RPMI7951 (cell line): ENCODE measurements at regions not wholly inside any gene's neighbourhood (a gene's known extent, or its start where the extent isn't known, plus 50 kb on each side); places are given as distances from the start of the nearest gene placed in this dataset.
"Not testable (repeated sequence)": the region's sequence is repeated elsewhere in the genome, so short reads cannot be mapped to it uniquely, and the experiment has no call there.

ENCODE experiments used
- DNase-seq: peaks from one replicate; pipeline ENCODE4 v3.0.0-alpha.2; 2012; ENCODE audit warnings: low read depth

DNA sequence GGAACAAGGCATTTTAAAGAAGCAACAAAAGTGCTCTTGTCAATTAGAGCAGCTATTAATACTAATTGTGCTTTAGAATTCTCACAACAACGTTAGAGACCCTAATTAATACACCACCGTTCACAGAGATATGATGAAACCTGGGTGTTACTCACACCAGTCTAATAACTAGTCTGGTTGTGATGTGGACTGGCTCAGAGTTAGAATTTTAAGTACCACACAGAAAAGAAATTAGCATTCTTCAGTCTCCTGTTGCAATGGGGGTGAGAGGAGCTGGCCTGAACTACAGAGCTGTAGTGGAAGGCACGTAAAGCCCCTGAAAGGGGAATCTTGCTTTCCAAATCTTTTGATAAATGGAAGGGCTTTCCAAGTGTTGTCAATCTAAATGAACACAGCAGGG lies 240.8 kb upstream of the TOX3 start:
- DNase-seq, result no peak

DNA sequence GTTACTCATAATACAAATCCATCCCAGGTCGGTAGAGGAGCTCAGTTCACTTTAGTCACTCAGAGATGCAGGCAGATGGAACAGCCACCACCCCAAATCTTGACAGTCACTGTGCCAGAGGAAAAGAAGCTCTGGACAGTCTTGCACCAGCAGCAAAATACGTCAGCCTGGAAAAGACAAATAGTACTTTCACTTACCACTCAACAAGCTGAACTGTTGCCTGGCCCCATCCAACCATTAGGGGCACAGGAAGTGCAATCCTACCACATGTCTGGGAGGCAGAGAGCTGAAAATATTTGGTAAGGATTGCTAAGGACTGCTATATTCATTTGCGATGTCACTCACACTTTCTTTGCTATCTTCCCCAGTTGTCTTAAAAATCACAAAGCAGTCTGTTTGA lies 239.1 kb upstream of the TOX3 start:
- peak; percentile 23 for DNase-seq

DNA sequence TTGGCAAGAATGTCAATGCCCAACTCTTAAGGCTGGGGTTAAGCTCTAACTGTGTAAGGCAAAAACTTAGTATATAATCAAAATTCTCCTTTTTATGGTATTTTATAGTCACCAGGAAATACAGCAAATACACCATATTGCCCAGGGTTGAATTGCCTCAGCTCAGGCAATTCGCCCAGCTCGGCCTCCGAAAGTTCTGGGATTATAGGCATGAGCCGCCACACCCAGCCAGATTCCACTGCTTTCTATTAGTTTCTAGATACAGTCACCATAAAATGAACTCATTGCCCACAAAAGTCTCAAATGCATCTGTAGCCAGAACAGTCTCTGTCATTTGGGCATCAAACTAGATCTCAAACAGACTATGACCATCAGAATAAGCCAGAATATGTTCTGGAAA lies 238.7 kb upstream of the TOX3 start:
- DNase-seq, result no peak

DNA sequence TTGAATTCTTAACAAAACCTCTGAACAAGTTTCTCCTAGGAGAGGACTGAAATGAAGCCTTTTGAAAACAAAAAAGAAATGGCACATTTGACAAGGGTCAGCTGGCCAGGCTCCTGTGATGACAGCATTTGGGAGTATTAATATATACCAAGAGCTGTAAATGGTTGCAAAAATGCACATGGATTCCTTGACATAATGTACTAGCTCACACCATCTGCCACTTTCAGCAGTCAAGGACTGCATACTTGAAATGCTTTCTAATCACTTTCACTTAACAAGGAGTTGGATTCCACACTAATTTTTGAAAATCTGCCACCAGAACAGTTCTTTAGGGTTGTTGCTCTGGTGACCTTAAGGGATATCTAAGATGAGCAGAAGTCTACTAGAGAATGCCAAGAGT lies 236.7 kb upstream of the TOX3 start:
- DNase-seq, result no peak

DNA sequence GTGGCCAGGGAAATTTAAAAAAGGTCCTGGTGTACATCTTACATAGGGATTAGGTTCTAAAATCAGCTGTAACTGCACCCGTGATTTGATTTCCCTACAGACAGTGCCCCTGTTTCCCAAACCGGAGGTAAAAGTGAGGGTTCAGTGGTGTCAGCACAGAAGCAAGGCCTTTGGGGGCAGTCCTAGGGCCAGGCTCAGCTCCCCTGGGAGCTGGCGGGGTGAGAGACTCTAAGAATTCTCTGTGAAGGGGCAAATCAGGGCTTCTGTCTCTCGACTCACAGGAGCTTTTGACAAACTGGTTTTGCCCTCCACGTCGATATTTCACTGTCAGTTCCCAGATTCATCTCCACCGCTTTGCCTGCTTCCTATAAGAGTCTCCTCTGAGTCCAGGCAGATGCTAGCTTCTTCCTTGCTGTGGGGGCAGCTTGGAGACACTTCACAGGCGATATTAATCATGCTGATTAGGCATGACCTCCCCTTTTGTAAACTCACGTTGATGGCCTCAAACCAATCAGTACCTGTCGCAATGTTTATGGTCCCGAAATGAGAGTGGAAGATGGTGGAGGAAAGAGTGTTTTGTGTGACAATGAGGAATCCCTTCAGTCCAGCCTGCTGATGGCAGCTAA lies 234.2 kb upstream of the TOX3 start:
- no peak for DNase-seq

DNA sequence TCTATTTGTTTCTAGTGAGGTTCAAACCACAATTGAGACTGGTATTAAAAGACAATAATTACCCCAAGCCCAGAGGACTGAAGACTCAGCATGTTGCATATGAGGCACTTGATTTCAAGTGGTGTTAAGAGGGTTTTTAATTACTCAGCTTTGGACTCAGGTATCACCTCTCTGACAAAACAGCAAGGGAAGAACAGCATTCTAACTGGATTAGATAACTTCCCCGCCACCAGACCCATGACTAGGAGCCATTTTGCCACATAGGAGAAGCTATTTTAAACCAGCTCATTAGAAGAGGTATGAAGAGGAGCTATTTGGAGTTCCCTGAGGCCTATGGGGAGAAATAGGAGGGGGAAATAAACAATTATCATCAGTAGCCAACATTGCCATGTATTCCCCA lies 226.1 kb upstream of the TOX3 start:
- no peak for DNase-seq

DNA sequence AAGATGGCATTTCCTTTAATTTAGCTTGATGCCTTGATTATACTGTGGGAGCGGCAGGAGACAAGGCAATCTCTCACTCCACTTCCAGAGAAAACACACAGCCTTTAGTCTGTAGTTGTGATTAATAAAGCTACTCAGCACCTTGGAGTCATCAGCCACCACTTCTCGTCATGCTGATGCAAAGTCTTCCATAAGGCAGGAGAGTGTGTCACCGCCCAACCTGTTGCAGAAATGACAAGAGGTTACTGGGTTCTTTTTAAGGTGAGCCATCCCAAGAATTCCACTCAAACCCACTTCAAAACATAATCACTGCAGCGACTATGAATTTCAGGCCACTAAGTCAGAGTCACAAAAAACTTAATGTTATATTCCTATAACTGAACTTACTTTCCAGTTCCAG lies 223.9 kb upstream of the TOX3 start:
- no peak for DNase-seq

DNA sequence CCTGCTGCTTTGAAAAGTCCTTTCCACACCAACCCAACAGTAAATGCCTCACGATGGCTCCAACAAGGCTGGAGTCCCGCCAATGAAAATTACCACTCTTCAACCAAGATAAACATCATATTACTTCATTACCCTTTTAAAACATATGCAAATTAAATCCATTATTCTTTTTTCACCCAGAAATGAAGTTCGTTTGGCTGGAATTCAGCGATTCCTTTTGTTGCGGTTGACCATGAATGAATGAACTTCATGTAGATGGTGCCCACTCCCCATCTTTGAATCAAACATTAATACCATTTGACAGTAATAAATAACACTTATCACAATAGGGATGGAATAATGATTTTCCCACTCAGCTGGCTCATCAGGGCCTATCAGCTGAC lies 211.5 kb upstream of the TOX3 start:
- no peak for DNase-seq

DNA sequence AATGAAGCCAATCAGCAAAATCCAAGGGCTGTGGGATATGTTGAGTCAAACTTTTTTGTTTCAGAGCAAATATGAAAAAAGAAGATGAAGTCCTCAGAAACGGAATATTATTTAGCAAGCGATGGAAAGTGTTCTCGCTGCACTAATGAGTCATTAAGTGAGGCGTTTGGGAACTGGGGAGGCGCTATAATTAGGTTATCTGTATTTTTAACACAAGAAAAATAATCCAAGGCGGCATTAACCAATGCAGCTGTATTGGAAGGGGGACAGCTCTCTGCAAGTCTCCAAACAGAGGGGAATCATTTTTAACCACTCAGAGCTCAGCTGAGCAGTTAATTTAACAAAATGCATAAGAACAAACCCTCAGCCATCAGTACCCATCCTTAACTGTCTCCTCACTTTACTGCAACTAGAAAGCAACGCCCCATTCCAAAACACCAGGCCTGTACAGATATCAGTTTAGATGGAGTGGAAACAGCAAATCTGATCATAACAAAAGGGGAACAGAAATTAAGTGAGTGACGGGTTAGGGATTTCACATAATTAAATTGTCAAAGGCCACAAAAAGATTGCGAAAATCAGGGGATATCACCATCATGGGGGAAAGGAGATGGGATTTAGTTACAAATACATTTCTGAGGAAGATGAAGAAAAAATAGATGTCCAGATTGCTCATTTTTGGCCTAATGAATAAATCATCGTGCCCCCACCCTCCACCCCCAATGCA lies 211.0 kb upstream of the TOX3 start:
- no peak for DNase-seq

DNA sequence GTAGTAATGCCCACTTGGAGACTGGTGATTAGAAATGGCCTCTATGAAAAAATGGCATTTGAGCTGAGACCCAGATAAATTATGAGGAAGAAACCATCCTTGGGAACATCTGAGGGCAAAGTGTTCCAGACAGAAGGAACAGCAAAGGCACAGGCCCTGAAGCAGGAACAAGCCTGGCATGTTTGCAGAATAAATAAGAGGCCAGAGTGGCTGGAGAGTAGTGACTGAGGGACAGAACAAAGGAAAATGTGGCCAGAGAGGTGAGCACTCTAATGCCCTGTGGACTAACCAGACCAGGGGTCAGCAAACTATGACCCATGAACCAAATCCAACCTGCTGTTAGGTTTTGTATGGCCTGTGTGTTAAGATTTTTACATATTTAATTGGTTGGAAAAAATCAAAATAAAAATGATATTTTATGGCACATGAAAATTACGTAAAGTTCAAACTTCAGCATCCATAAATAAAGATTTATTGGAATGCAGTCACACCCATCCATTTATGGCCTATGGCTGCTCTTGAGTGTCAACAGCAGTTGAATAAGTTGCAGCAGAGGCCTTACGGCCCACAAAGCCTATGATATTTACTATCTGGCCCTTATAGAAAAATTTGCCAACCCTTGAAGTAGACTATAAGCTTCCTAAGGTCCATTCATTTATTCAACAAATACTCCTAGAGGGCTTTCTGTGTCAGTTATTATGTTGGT lies 210.0 kb upstream of the TOX3 start:
- DNase-seq, result no peak

DNA sequence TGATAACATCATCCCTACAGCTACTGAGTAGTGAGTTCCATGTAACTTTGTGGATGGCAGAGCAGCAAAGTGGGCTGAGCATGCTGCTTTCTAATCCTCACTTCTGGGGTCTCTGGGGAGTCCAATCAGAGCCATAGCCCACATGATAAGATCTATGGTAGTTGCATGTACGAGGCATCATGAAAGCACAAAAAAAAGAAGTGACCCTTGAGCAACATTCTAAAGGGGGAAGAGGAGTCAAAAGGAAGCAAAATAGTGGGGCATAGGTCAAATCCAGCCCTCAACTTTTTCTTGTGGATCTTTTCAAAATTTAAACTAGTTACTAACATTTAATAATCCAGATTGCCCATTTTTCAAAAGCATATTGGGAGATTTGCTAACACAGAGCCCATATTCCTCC lies 208.5 kb upstream of the TOX3 start:
- no peak for DNase-seq

DNA sequence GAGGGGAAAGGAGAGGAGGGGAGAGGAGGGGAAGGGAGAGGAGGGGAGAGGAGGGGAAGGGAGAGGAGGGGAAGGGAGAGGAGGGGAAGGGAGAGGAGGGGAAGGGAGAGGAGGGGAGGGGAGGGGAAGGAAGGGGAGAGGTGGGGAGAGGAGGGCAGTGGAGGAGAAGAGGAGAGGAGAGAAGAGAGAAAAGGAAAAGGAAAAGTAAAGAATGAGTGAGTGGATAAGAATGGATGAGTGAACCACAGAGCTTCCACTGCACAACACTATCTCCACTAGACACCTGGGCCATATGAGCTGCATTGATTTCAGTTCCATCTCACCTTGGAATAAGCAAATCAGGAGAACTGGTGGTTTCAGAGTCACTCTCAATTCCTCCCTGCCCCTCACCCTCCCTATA lies 204.1 kb upstream of the TOX3 start:
- DNase-seq, result no peak

DNA sequence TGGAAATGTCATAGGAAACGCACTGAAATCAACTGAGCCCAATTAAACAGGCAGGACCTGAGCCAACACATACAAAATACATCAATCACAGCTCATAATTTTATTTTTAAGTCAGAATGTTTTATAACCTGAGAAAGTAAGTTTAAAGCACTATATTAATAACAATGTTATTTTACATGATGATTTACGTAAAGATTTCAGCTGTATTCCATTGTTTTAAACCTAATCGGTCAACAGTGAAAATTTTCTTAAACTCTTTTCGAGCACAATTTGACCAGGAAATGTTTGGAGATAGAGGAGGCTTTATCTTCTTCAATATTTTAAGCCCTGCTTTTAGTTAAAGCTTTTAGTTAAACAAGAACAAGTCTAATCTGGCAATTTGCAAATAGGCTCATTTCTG lies 201.8 kb upstream of the TOX3 start:
- no peak for DNase-seq

DNA sequence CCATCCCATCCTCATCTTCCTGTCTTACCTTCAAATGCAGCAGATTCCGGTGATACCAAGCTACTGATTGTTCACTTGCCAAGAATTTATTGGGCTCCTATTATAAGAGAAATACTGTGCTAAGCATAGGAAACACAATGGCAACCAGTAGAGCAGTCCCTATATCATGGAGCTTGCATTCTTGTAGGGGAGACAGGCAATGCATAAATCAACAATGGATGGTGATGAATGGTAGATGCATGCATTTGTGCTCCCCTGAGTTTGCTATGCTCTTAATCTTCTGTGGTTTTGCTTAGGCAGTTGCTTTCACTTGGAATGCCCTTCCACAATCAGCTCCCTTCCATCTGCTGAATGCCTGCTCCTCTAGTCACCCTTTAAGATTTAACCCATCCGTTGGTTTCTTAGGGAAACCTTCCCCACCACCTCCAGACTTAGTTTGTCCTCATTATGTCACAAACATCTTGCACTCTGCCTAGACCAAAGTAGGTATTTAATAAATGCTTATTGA lies 200.2 kb upstream of the TOX3 start:
- no peak for DNase-seq

DNA sequence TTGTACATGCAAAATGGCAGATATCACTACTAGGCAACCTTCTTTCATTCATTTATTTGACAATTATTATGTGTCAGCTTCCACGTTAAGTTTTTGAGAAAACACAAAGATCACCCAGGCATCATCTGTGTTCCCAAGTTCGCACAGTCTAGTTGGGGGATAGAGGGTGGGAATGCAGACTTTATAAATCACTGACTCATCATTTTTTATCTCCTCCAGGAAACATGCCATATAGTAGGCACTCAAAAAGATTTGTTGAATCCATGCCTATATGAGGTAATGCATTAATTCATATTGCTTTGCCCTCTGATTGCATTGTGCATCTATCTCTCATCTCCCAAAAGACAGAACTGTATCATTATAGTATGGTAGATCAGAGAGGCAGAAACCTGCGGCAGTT lies 196.8 kb upstream of the TOX3 start:
- no peak for DNase-seq

DNA sequence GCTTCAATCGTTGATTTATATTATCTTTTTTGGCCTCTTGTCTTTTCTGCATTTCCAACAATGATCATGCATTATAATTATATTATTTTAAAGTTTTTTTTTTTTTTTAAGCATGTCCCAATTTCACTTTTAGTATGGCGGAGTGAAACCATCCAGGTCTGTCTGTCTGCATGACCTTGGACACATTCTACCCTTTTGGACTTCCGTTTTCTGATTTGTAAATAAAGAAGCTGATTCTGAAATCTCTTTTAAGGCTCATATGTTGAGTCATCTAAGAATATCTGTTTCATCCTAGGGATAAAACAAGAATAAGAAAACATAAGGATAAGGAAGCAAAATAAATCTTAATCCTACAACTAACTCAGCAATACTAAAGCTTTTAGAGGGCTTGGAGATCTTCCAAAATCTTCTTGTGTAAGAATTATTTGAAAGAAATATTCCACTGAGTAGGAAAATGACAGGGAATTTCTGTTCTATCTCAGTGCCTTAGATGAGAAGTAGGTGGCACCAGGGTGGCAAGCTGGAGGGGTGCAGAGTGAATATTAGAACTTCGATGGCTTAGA lies 195.7 kb upstream of the TOX3 start:
- DNase-seq, result no peak

DNA sequence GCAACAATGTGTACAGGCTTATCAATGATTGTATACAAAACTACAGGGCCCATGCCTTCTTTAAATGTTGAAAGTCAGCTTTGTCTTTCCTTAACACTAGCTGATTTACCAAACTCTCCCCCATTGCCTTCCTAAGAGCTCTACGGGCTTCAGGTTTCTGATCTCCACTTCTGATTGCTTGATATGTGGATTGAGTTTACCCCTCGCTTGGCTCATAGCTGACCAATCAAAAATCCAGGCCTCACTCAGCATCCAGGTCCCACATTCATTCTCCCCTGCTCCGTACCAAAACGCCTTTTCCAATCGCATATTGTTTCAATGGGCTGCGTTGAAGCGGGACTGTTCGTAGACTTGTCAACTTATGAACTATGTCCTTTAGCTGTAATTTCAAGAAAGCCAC lies 195.1 kb upstream of the TOX3 start:
- no peak for DNase-seq

DNA sequence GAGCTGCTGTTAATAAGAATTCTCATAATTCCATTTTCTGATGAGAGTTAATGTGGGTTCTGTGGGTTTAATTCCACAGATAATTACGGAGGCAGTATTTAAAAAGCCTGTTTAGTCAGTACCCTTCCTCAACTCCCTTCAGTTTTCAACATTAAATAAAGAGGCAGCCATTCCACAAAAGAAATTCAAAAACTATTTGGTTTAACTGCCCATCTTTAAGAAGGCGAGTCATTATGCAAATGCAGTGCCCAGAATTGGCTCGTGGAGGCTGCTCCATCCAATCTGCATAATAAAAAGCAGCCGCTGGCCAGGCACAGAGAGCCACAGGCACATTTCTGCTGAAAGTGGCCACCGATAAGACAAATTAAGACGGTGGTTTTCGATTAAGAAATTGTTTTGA lies 194.4 kb upstream of the TOX3 start:
- DNase-seq, result no peak

DNA sequence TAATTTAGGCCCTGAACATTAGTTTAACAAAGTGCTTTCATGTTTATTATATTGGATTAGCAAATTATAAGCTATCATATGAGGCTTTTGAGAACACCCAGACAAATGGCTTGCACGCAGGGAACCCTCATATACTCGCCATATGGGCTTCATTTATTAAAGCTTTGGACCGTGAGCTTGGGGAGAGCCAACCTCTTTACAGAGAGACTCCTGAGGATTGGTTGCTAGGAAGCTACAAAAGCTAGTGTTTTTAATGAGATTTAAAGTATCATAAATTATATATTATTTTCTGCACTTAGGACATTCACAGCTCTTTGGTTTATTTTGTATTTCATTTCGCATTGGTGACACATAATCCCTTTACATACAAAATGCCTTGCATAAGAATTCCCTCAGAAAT lies 193.8 kb upstream of the TOX3 start:
- no peak for DNase-seq

DNA sequence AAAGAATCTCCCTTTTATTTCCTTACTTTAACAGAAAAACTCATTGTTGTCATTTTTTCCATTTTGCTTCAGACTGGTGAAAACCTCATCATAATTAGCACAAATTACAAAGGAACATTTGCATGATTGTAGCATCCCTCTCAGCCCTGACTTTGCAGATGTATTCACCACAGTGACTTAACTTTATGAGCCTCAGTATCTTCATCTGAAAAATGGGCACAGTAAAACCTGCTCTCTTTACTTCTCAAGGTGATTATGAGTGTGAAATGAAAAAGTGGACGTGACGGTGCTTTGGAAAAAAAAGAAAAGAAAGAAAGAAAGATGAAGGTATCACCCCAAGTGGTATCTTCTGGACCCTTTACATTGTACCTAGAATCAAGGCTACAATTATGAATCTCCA lies 193.4 kb upstream of the TOX3 start:
- DNase-seq, result no peak

DNA sequence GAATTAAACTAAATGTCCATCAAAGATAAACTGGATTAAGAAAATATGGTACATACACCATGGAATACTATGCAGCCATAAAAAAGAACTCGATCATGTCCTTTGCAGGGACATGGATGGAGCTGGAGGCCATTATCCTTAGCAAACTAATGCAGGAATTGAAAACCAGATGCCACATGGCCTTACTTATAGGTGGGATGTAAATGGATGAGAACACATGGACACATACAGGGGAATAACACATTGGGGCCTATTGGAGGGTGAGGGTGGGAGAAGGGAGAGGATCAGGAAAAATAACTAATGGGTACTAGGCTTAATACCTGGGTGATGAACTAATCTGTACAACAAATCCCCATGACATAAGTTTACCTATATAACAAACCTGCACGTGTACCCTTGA lies 192.0 kb upstream of the TOX3 start:
- DNase-seq, result not testable (repeated sequence)

DNA sequence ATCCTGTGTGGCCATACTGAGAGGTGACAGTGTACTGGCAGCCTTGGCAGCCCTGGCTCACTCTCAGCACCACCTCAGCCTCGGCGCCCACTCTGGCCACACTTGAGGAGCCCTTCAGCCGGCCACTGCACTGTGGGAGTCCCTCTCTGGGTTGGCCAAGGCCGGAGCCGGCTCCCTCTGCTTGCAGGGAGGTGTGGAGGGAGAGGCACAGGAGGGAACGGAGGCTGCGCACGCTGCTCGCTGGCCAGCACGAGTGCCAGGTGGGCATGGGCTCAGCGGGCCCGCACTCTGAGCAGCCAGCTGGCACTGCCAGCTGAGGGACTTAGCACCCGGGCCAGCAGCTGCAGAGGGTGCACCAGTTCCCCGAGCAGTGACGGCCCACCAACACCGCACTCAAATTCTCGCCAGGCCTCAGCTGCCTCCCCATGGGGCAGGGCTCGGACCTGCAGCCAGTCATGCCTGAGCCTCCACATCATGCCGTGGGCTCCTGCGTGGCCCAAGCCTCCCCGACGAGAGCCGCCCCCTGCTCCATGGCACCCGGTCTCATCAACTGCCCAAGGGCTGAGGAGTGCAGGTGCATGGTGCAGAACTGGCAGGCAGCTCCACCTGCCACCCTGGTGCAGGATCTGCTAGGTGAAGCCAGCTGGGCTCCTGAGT lies 184.4 kb upstream of the TOX3 start:
- no peak for DNase-seq
